Tibial nerve (tissue), 4 donors: ENCODE measurements at regions not wholly inside any gene's neighbourhood (a gene's known extent, or its start where the extent isn't known, plus 50 kb on each side); places are given as distances from the start of the nearest gene placed in this dataset.

ENCODE experiments used
- DNase-seq, 2 donors: peaks; one replicate each; pipeline ENCODE4 v3.0.0-alpha.2; 2019; ENCODE audit warnings: low spot score in 2 of 2
- H3K27ac ChIP-seq, 4 donors: fragments of 200-600 bp; sonication (generic) in 3 of 4; one replicate each; pipeline ENCODE4 v1.5.1; 2017 to 2019; ENCODE audit warnings: mild to moderate bottlenecking in 1 of 4
- H3K27me3 ChIP-seq, 2 donors: fragments of 200-600 bp; sonication (generic) in 1 of 2; one replicate each; pipeline versions ENCODE4 v1.5.1 to v1.6.0; 2017 to 2019
- H3K36me3 ChIP-seq, 3 donors: fragments of 200-600 bp; sonication (generic); one replicate each; pipeline ENCODE4 v1.5.1; 2018 to 2019
- H3K4me1 ChIP-seq, 4 donors: fragments of 200-600 bp; sonication (generic) in 3 of 4; one replicate each; pipeline ENCODE4 v1.5.1; 2017 to 2019
- H3K4me3 ChIP-seq, 4 donors: fragments of 200-600 bp; sonication (generic) in 3 of 4; one replicate each; pipeline ENCODE4 v1.5.1; 2017 to 2019; ENCODE audit warnings: mild to moderate bottlenecking in 1 of 4, moderate library complexity in 1 of 4
- H3K9me3 ChIP-seq, 4 donors: fragments of 200-600 bp; sonication (generic) in 3 of 4; one replicate each; pipeline ENCODE4 v1.5.1; 2017 to 2019
- CTCF ChIP-seq, 5 experiments: fragments of 200-600 bp in 3 of 5; fragments of 450-650 bp in 2 of 5; sonication (generic) in 3 of 5; IDR thresholded peaks; one replicate each; pipeline ENCODE4 v1.5.1; 2016 to 2019; ENCODE audit warnings: antibody characterized with exemption in 5 of 5, mild to moderate bottlenecking in 3 of 5, moderate library complexity in 2 of 5
- EP300 ChIP-seq, 2 donors: sonication (generic); formaldehyde crosslinking; IDR thresholded peaks; one replicate each; pipeline ENCODE4 v1.6.1; 2017; ENCODE audit warnings: antibody characterized with exemption in 2 of 2, mild to moderate bottlenecking in 1 of 2
- POLR2A ChIP-seq, 2 donors: fragments of 450-650 bp; IDR thresholded peaks; one replicate each; pipeline ENCODE4 v1.6.1; 2017; ENCODE audit warnings: antibody characterized with exemption in 2 of 2, mild to moderate bottlenecking in 2 of 2, moderate library complexity in 2 of 2
- whole genome bisulfite sequencing, 2 donors: methylation state at CpG; one replicate each; pipeline ENCODE4 v1.1.5; 2018; 5-methylcytosine and 5-hydroxymethylcytosine counted together

- peaks cover 0 to 7% (median 0%) of the 10 kb centered on the region in 4 donors for H3K4me1 ChIP-seq
- H3K4me3 ChIP-seq: no peak overlapping the region
- no peak for DNase-seq
- no peak overlapping the region for H3K27ac ChIP-seq
- H3K36me3 ChIP-seq: no peaks in the 10 kb centered on the region
- WGBS, 2 donors: 80 to 81% methylated on average over 24 to 26 of the region's 26 CpGs
- TF ChIP-seq EP300 (IDR thresholded peaks at IDR 0.05) (no peak), POLR2A (IDR thresholded peaks at IDR 0.05) (no peak), CTCF (IDR thresholded peaks at IDR 0.05) (no peak)
- H3K27me3 ChIP-seq: no peaks in the 10 kb centered on the region
- H3K9me3 ChIP-seq: peaks cover 0 to 25% (median 6%) of the 10 kb centered on the region in 4 donors
Observed at GRCh38 chr2:240356700-240357640, 78.5 kb upstream of the GPC1 start.

- Histone ChIP-seq H3K9me3 (peaks cover 0 to 25% (median 6%) of the 10 kb centered on the region in 4 donors), H3K4me3 (no peak overlapping the region), H3K27me3 (no peaks in the 10 kb centered on the region), H3K36me3 (no peaks in the 10 kb centered on the region), H3K27ac (no peak overlapping the region), H3K4me1 (peaks cover 0 to 7% (median 0%) of the 10 kb centered on the region in 4 donors)
- TF ChIP-seq CTCF (IDR thresholded peaks at IDR 0.05) (no peak), EP300 (IDR thresholded peaks at IDR 0.05) (no peak), POLR2A (IDR thresholded peaks at IDR 0.05) (no peak)
- 69 to 92% methylated on average over 4 of the region's 4 CpGs for WGBS, 2 donors
- no peak for DNase-seq
Observed at GRCh38 chr2:240357641-240358012, 77.8 kb upstream of the GPC1 start.

- TF ChIP-seq POLR2A (IDR thresholded peaks at IDR 0.05): no peak
- TF ChIP-seq CTCF (IDR thresholded peaks at IDR 0.05): no peak
- TF ChIP-seq EP300 (IDR thresholded peaks at IDR 0.05): no peak
- H3K27ac ChIP-seq: no peak overlapping the region
- H3K36me3 ChIP-seq: no peaks in the 10 kb centered on the region
- H3K4me1 ChIP-seq: peaks cover 0 to 7% (median 0%) of the 10 kb centered on the region in 4 donors
- no peak overlapping the region for H3K4me3 ChIP-seq
- H3K9me3 ChIP-seq: peaks cover 0 to 25% (median 6%) of the 10 kb centered on the region in 4 donors
- no peak for DNase-seq
- no peaks in the 10 kb centered on the region for H3K27me3 ChIP-seq
- 81 to 84% methylated on average over 6 to 7 of the region's 7 CpGs for WGBS, 2 donors
Observed at GRCh38 chr2:240358080-240358479, 77.4 kb upstream of the GPC1 start.

- Histone ChIP-seq H3K27me3 (no peaks in the 10 kb centered on the region), H3K9me3 (peaks cover 0 to 25% (median 6%) of the 10 kb centered on the region in 4 donors), H3K36me3 (no peaks in the 10 kb centered on the region), H3K4me3 (no peak overlapping the region), H3K27ac (no peak overlapping the region), H3K4me1 (peaks cover 0 to 8% (median 0%) of the 10 kb centered on the region in 4 donors)
- TF ChIP-seq CTCF (IDR thresholded peaks at IDR 0.05): no peak
- TF ChIP-seq EP300 (IDR thresholded peaks at IDR 0.05): no peak
- no peak for TF ChIP-seq POLR2A (IDR thresholded peaks at IDR 0.05)
- WGBS, 2 donors: 84 to 85% methylated on average over 13 of the region's 13 CpGs
- no peak for DNase-seq
Observed at GRCh38 chr2:240358821-240359397, 76.6 kb upstream of the GPC1 start.

GRCh38 chr2:240359695-240360094 is 75.8 kb upstream of the GPC1 start:
- WGBS, 2 donors: 100% methylated on average over 3 of the region's 3 CpGs; no CpG with 5 or more reads in 1 of the 2 donors
- Histone ChIP-seq H3K4me3 (no peak overlapping the region), H3K36me3 (no peaks in the 10 kb centered on the region), H3K4me1 (peaks cover 0 to 16% (median 0%) of the 10 kb centered on the region in 4 donors), H3K27ac (no peak overlapping the region), H3K9me3 (peaks cover 0 to 25% (median 6%) of the 10 kb centered on the region in 4 donors), H3K27me3 (no peaks in the 10 kb centered on the region)
- DNase-seq: no peak
- TF ChIP-seq POLR2A (IDR thresholded peaks at IDR 0.05) (no peak), CTCF (IDR thresholded peaks at IDR 0.05) (no peak), EP300 (IDR thresholded peaks at IDR 0.05) (no peak)
